Neuronal stem cell (in vitro differentiated cells): ENCODE measurements at regions not wholly inside any gene's neighbourhood (a gene's known extent, or its start where the extent isn't known, plus 50 kb on each side); places are given as distances from the start of the nearest gene placed in this dataset.

Source experiments
- DNase-seq: peaks from one replicate; pipeline ENCODE4 v3.0.0-alpha.2; 2013; ENCODE audit warnings: low spot score
- H2AFZ ChIP-seq: one replicate; pipeline ENCODE4 v1.6.1; 2013; ENCODE audit warnings: mild to moderate bottlenecking, low read length, inconsistent platforms
- H2AK5ac ChIP-seq: 2 replicates; pipeline ENCODE4 v1.6.1; 2013; ENCODE audit warnings: low read depth, mild to moderate bottlenecking, inconsistent platforms, low read length, moderate library complexity, mixed read lengths
- H2BK120ac ChIP-seq: 2 replicates; pipeline ENCODE4 v1.6.1; 2013; ENCODE audit warnings: low read depth, mild to moderate bottlenecking, inconsistent platforms, low read length, moderate library complexity, mixed read lengths
- H2BK12ac ChIP-seq: one replicate; pipeline ENCODE4 v1.6.1; 2013; ENCODE audit warnings: low read length, inconsistent platforms
- H2BK15ac ChIP-seq: 2 replicates; pipeline ENCODE4 v1.6.1; 2013; ENCODE audit warnings: mild to moderate bottlenecking, low read length, inconsistent platforms, mixed read lengths
- H2BK5ac ChIP-seq: one replicate; pipeline ENCODE4 v1.6.1; 2013; ENCODE audit warnings: inconsistent platforms, mild to moderate bottlenecking, low read length, moderate library complexity
- H3K14ac ChIP-seq: one replicate; pipeline ENCODE4 v1.6.1; 2013; ENCODE audit warnings: low read length, inconsistent platforms
- H3K18ac ChIP-seq: 2 replicates; pipeline ENCODE4 v1.6.1; 2013; ENCODE audit warnings: low read length, inconsistent platforms
- H3K23ac ChIP-seq: 2 replicates; pipeline ENCODE4 v1.6.1; 2013; ENCODE audit warnings: low read depth, mild to moderate bottlenecking, mixed read lengths, low read length, inconsistent platforms; ENCODE audit not compliant: poor library complexity
- H3K27ac ChIP-seq: replicated peaks from 3 replicates; pipeline ENCODE4 v1.5.1; 2013; ENCODE audit warnings: low read length, inconsistent platforms
- H3K27me3 ChIP-seq, 3 experiments: 2 replicates each; pipeline ENCODE4 v1.6.1; 2013; ENCODE audit warnings: low read length in 3 of 3, mild to moderate bottlenecking in 2 of 3, inconsistent platforms in 1 of 3, low read depth in 1 of 3, mixed read lengths in 1 of 3, moderate library complexity in 1 of 3; ENCODE audit not compliant: control insufficient read depth in 3 of 3, insufficient read depth in 3 of 3
- H3K36me3 ChIP-seq, 2 donors: replicated peaks in 1 of 2; 2 replicates each; pipeline ENCODE4 v1.6.1; 2013; ENCODE audit warnings: low read length in 2 of 2; ENCODE audit not compliant: control insufficient read depth in 2 of 2, insufficient read depth in 2 of 2
- H3K4ac ChIP-seq: 2 replicates; pipeline ENCODE4 v1.6.1; 2013; ENCODE audit warnings: inconsistent platforms, mild to moderate bottlenecking, low read length, moderate library complexity
- H3K4me1 ChIP-seq, 2 donors: 1 replicate in 1 of 2; 2 replicates in 1 of 2; pipeline ENCODE4 v1.6.1; 2013; ENCODE audit warnings: low read length in 2 of 2, low read depth in 1 of 2; ENCODE audit not compliant: control insufficient read depth in 2 of 2, insufficient read depth in 1 of 2
- H3K4me2 ChIP-seq: one replicate; pipeline ENCODE4 v1.6.1; 2013; ENCODE audit warnings: mild to moderate bottlenecking, low read length, inconsistent platforms; ENCODE audit not compliant: insufficient read depth, poor library complexity, severe bottlenecking
- H3K4me3 ChIP-seq, 2 donors: 2 replicates each; pipeline ENCODE4 v1.5.1; 2013; ENCODE audit warnings: low read length in 2 of 2, mild to moderate bottlenecking in 2 of 2, inconsistent platforms in 1 of 2, moderate library complexity in 1 of 2
- H3K79me1 ChIP-seq: one replicate; pipeline ENCODE4 v1.6.1; 2013; ENCODE audit warnings: low read depth, mild to moderate bottlenecking, inconsistent platforms, low read length, moderate library complexity
- H3K9ac ChIP-seq: one replicate; pipeline ENCODE4 v1.6.1; 2013; ENCODE audit warnings: mild to moderate bottlenecking, low read depth, low read length, inconsistent platforms; ENCODE audit not compliant: poor library complexity
- H3K9me3 ChIP-seq, 2 donors: replicated peaks in 1 of 2; 2 replicates each; pipeline versions ENCODE3 to v1.6.1; 2013; ENCODE audit warnings: low read length in 2 of 2, mild to moderate bottlenecking in 2 of 2, inconsistent platforms in 1 of 2, low read depth in 1 of 2, mixed read lengths in 1 of 2, moderate library complexity in 1 of 2; ENCODE audit not compliant: control insufficient read depth in 2 of 2, insufficient read depth in 1 of 2
- H4K8ac ChIP-seq: one replicate; pipeline ENCODE4 v1.6.1; 2013; ENCODE audit warnings: low read depth, mild to moderate bottlenecking, inconsistent platforms, low read length, moderate library complexity
- H4K91ac ChIP-seq: one replicate; pipeline ENCODE4 v1.6.1; 2013; ENCODE audit warnings: low read length, low read depth, mild to moderate bottlenecking, inconsistent platforms; ENCODE audit not compliant: poor library complexity
- WGBS, 2 donors: extraction: QIAGEN DNeasy Blood & Tissue Kit; methylation state at CpG; one replicate each; pipeline ENCODE4 v1.1.7; 2013; ENCODE audit warnings: missing lambda C conversion rate in 2 of 2, mixed read lengths in 1 of 2; ENCODE audit not compliant: insufficient read length in 2 of 2, insufficient replicate concordance in 1 of 2; ENCODE audit errors: extremely low coverage in 2 of 2; 5-methylcytosine and 5-hydroxymethylcytosine counted together

DNA sequence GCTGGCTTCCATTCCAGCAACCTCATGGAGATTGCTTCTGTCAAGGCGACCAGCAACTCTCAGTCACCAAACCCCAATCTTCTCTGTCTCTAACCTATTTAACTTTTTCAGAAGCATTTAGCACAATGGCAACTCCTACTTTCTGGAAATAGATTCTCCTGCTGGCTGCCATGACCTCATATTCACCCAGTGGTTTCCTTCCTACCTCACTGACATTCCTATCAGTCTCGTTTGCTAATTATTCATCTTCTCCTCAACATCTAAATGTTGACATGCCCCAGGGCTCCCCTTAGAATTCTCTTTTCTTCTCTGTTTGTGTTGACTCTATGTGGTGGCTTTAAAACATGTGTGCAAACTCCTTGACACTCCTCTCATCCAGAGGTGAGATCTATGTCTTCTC is 106.7 kb downstream of the OLFM4 start:
- no peaks in the 10 kb centered on the region for H3K9me3 ChIP-seq
- H2AK5ac ChIP-seq, result no peak overlapping the region
- H3K79me1 ChIP-seq, result no peaks in the 10 kb centered on the region
- DNase-seq, result no peak
- no peak overlapping the region for H2BK12ac ChIP-seq
- no peak overlapping the region for H2BK120ac ChIP-seq
- no peaks in the 10 kb centered on the region for H3K27me3 ChIP-seq
- H3K4ac ChIP-seq, result no peak overlapping the region
- no peaks in the 10 kb centered on the region for H3K36me3 ChIP-seq
- no peak overlapping the region for H3K9ac ChIP-seq
- no CpG with 5 or more reads among the region's 2 CpGs for WGBS, 2 donors
- H4K8ac ChIP-seq, result no peak overlapping the region
- H2AFZ ChIP-seq, result no peak overlapping the region
- H4K91ac ChIP-seq, result no peak overlapping the region
- no peak overlapping the region for H3K23ac ChIP-seq
- no peak overlapping the region for H3K4me3 ChIP-seq
- no peaks in the 10 kb centered on the region for H3K4me1 ChIP-seq
- H3K18ac ChIP-seq, result no peak overlapping the region
- no peak overlapping the region for H2BK5ac ChIP-seq
- no peak overlapping the region for H3K4me2 ChIP-seq
- no peak overlapping the region for H3K14ac ChIP-seq
- no peak overlapping the region for H2BK15ac ChIP-seq
- H3K27ac ChIP-seq, result no peak overlapping the region

DNA sequence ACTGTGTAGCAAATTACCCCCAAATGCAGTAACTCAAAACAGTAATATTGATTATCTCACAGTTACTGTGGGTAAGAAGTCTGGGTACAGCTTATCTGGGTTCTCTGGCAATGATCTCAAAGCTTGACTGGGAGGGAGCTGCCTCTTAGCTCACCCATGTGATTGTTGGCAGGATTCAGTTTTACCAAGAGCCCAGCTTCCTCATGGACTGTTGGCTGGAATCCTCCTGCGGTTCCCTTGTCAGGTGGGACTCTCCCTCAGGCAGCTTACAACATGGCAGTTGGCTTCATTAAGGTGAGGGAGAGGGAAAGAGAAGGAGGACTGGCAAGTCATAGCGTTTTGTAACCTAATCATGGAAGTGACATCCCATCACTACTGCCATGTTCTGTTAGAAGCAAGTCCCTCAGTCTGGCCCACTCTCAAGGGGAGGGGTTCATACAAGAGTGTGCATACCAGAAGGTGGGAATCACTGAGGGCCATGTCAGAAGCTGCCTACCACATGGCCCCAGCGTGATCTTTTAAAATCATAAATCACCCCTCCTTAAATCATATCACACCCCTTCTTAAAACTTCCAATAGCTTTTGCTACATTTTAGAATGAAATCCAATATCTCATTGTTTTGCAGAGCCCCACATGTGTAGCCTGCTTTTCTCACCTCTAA is 108.1 kb downstream of the OLFM4 start:
- Histone ChIP-seq H3K9me3 (no peaks in the 10 kb centered on the region), H3K4ac (no peak overlapping the region), H2BK120ac (no peak overlapping the region), H3K27me3 (no peaks in the 10 kb centered on the region), H3K36me3 (no peaks in the 10 kb centered on the region), H4K91ac (no peak overlapping the region), H4K8ac (no peak overlapping the region), H3K23ac (no peak overlapping the region), H3K27ac (no peak overlapping the region), H3K9ac (no peak overlapping the region), H3K4me3 (no peak overlapping the region), H3K4me1 (peaks cover 5 to 7% of the 10 kb centered on the region in 2 donors), H2AK5ac (no peak overlapping the region), H2BK15ac (no peak overlapping the region), H3K4me2 (no peak overlapping the region), H2BK5ac (no peak overlapping the region), H2AFZ (no peak overlapping the region), H3K14ac (no peak overlapping the region), H2BK12ac (no peak overlapping the region), H3K79me1 (no peaks in the 10 kb centered on the region), H3K18ac (no peak overlapping the region)
- no peak for DNase-seq
- WGBS, 2 donors, result no CpG with 5 or more reads among the region's 3 CpGs

DNA sequence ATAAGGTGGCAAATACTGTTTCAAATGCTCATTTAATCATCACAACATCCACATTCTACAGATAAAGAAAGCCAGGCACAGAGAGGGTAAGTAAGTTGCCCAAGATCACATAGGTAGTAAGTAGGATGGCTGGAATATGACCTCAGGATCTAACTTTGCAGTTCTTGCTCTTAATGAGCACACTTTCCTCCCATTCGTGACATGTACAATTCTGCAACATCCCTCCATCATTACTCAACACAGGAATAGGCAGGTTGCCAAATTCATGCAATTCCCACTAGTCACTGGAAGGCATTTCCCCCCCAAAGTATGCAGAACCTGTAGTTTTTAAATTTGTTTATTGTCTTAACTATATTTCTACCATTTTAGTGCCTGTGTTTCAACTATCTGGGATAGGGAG is 109.2 kb downstream of the OLFM4 start:
- Histone ChIP-seq H4K8ac (no peak overlapping the region), H2AK5ac (no peak overlapping the region), H3K4me3 (no peak overlapping the region), H2BK15ac (no peak overlapping the region), H3K4ac (no peak overlapping the region), H3K27me3 (no peaks in the 10 kb centered on the region), H4K91ac (no peak overlapping the region), H2AFZ (peak overlapping the region; percentile 47), H3K4me2 (no peak overlapping the region), H3K27ac (no peak overlapping the region), H3K14ac (no peak overlapping the region), H3K4me1 (peaks cover 10 to 13% of the 10 kb centered on the region in 2 donors), H2BK5ac (no peak overlapping the region), H3K9me3 (no peaks in the 10 kb centered on the region), H3K18ac (no peak overlapping the region), H3K79me1 (no peaks in the 10 kb centered on the region), H2BK120ac (no peak overlapping the region), H3K23ac (no peak overlapping the region), H3K36me3 (no peaks in the 10 kb centered on the region), H2BK12ac (no peak overlapping the region), H3K9ac (no peak overlapping the region)
- no CpG with 5 or more reads among the region's 1 CpG for WGBS, 2 donors
- no peak for DNase-seq

DNA sequence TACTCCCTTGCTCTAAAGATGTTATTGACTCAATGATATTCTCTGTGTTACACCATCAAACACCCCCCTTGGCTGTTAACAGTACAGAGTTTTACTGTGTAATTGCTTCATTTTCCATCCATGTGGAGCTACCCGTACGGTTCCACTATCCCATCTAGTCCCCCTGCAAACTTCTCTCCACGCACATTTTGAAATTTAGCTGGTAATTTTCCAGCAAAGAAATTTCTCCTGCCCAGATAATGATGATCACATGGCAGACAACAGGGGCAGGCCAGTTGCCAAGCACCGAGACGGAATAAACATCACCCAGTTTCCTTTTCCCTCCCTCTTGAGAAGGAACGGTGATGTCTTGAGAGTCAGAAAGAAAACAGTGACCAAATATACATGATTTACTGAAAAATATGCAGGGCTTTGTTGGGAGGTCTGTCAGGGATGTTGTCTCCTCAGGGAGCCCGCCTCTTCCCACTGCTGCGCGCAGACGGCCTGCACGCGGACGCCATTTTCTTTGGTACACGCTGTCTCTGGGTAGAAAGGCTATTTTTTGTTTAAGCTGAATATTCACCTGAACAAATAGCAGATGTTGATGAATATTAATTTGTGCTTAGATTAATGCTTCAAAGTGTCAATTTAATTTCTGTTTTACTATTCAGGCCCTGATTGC is 109.9 kb downstream of the OLFM4 start:
- Histone ChIP-seq H3K4me1 (peaks cover 10 to 13% of the 10 kb centered on the region in 2 donors), H3K4me3 (no peak overlapping the region), H2AFZ (peak overlapping the region; percentile 47), H4K91ac (no peak overlapping the region), H3K79me1 (no peaks in the 10 kb centered on the region), H4K8ac (no peak overlapping the region), H3K27me3 (no peaks in the 10 kb centered on the region), H3K4me2 (no peak overlapping the region), H3K23ac (no peak overlapping the region), H2AK5ac (no peak overlapping the region), H3K9me3 (no peaks in the 10 kb centered on the region), H3K9ac (no peak overlapping the region), H2BK120ac (no peak overlapping the region), H2BK5ac (no peak overlapping the region), H3K36me3 (no peaks in the 10 kb centered on the region), H3K14ac (no peak overlapping the region), H3K18ac (no peak overlapping the region), H3K4ac (no peak overlapping the region), H2BK12ac (no peak overlapping the region), H2BK15ac (no peak overlapping the region), H3K27ac (no peak overlapping the region)
- no peak for DNase-seq
- WGBS, 2 donors, result no CpG with 5 or more reads among the region's 14 CpGs
